Fibroblast of villous mesenchyme (primary cell): ENCODE measurements at regions not wholly inside any gene's neighbourhood (a gene's known extent, or its start where the extent isn't known, plus 50 kb on each side); places are given as distances from the start of the nearest gene placed in this dataset.

Source experiments
- DNase-seq: peaks from one replicate; pipeline ENCODE4 v3.0.0-alpha.2; 2010; ENCODE audit warnings: low read depth
- H3K4me3 ChIP-seq: 2 replicates; pipeline ENCODE4 v1.5.1; 2011; ENCODE audit warnings: low read depth, mild to moderate bottlenecking, low read length
- CTCF ChIP-seq: IDR thresholded peaks from 2 replicates; pipeline ENCODE4 v1.5.1; 2012; ENCODE audit warnings: low read depth, mild to moderate bottlenecking, low read length; ENCODE audit not compliant: insufficient read depth

- no peak for TF ChIP-seq CTCF
These were observed 1048.5 kb downstream of the NTRK3 start for GRCh38 chr15:87207990-87208580.

GRCh38 chr15:87207251-87207650, 1049.3 kb downstream of the NTRK3 start:
- no peak overlapping the region for H3K4me3 ChIP-seq
- no peak for TF ChIP-seq CTCF
- DNase-seq, result no peak

More at GRCh38 chr15:87207990-87208580, 1048.5 kb downstream of the NTRK3 start:
- DNase-seq, result no peak
- no peak overlapping the region for H3K4me3 ChIP-seq

GRCh38 chr15:87201986-87202385, 1054.6 kb downstream of the NTRK3 start:
- DNase-seq, result no peak
- H3K4me3 ChIP-seq, result no peak overlapping the region
- no peak for TF ChIP-seq CTCF

GRCh38 chr15:87200149-87200548, 1056.4 kb downstream of the NTRK3 start:
- TF ChIP-seq CTCF, result no peak
- no peak for DNase-seq
- H3K4me3 ChIP-seq, result no peak overlapping the region

GRCh38 chr15:87197981-87198380, 1058.6 kb downstream of the NTRK3 start:
- H3K4me3 ChIP-seq, result no peak overlapping the region
- DNase-seq, result no peak
- no peak for TF ChIP-seq CTCF

- no peak for DNase-seq
- no peak overlapping the region for H3K4me3 ChIP-seq
- no peak for TF ChIP-seq CTCF
These were observed 1060.0 kb downstream of the NTRK3 start for GRCh38 chr15:87196498-87196897.

- H3K4me3 ChIP-seq, result no peak overlapping the region
- no peak for TF ChIP-seq CTCF
- no peak for DNase-seq
These were observed 1063.1 kb downstream of the NTRK3 start for GRCh38 chr15:87193481-87193880.
